IMR-90 (cell line): ENCODE measurements at regions not wholly inside any gene's neighbourhood (a gene's known extent, or its start where the extent isn't known, plus 50 kb on each side); places are given as distances from the start of the nearest gene placed in this dataset.

Experiments used
- ATAC-seq: fragments of 200-7000 bp; cut with Tn5 transposase; 2 replicates; pipeline ENCODE4 v1.9.1; 2020; ENCODE audit warnings: low read depth, mild to moderate bottlenecking, moderate library complexity
- BruUV-seq: library from RNA; stranded (reverse); fragments of 400-500 nt; replicated peaks from 2 replicates; lab custom pipeline; 2021; lab: Mats Ljungman, UMichigan
- CTCF ChIA-PET: fragments of 300-600 bp; formaldehyde crosslinking; extraction: SDS; loops from one replicate; lab custom pipeline; 2021; ENCODE audit warnings: antibody characterized with exemption; lab: Yijun Ruan, JAX
- POLR2A ChIA-PET: fragments of 300-600 bp; sonication (Branson Sonifier 250); formaldehyde crosslinking; loops from one replicate; lab custom pipeline; 2022; ENCODE audit warnings: antibody characterized with exemption; ENCODE audit not compliant: unreplicated experiment; lab: Charles Lee
- DNase-seq: peaks from one replicate; pipeline ENCODE4 v3.0.0; 2013
- H2AFZ ChIP-seq: replicated peaks from 2 replicates; pipeline ENCODE3; 2013; ENCODE audit warnings: low read length, mild to moderate bottlenecking; ENCODE audit not compliant: poor library complexity
- H2AK5ac ChIP-seq: 2 replicates; pipeline ENCODE4 v1.6.1; 2013; ENCODE audit warnings: low read depth, low read length, inconsistent platforms
- H2AK9ac ChIP-seq: replicated peaks from 2 replicates; pipeline ENCODE3; 2013; ENCODE audit warnings: mild to moderate bottlenecking, low read depth, low read length, moderate library complexity; ENCODE audit not compliant: poor library complexity
- H2BK120ac ChIP-seq: 2 replicates; pipeline ENCODE4 v1.6.1; 2013; ENCODE audit warnings: low read depth, low read length, inconsistent platforms
- H2BK15ac ChIP-seq: 3 replicates; pipeline ENCODE4 v1.6.1; 2013; ENCODE audit warnings: low read depth, low read length, inconsistent platforms
- H2BK20ac ChIP-seq: 2 replicates; pipeline ENCODE4 v1.6.1; 2013; ENCODE audit warnings: low read depth, mild to moderate bottlenecking, inconsistent platforms, low read length, moderate library complexity
- H2BK5ac ChIP-seq: 2 replicates; pipeline ENCODE4 v1.6.1; 2013; ENCODE audit warnings: mild to moderate bottlenecking, low read depth, low read length, inconsistent platforms; ENCODE audit not compliant: poor library complexity, severe bottlenecking
- H3K14ac ChIP-seq: replicated peaks from 2 replicates; pipeline ENCODE4 v1.6.1; 2013; ENCODE audit warnings: low read depth, low read length, inconsistent platforms
- H3K18ac ChIP-seq: 2 replicates; pipeline ENCODE4 v1.6.1; 2013; ENCODE audit warnings: low read depth, low read length, control low read depth
- H3K23ac ChIP-seq: 2 replicates; pipeline ENCODE4 v1.6.1; 2013; ENCODE audit warnings: low read depth, low read length, inconsistent platforms
- H3K27ac ChIP-seq: 2 replicates; pipeline ENCODE4 v1.5.1; 2013; ENCODE audit warnings: mild to moderate bottlenecking, control low read depth, low read length; ENCODE audit not compliant: insufficient read depth
- H3K27me3 ChIP-seq: 2 replicates; pipeline ENCODE4 v1.6.1; 2013; ENCODE audit warnings: low read length; ENCODE audit not compliant: control insufficient read depth, insufficient read depth
- H3K36me3 ChIP-seq: 2 replicates; pipeline ENCODE4 v1.6.1; 2013; ENCODE audit warnings: low read length, mixed read lengths; ENCODE audit not compliant: control insufficient read depth, insufficient read depth
- H3K4ac ChIP-seq: 2 replicates; pipeline ENCODE4 v1.6.1; 2013; ENCODE audit warnings: low read depth, low read length, inconsistent platforms
- H3K4me1 ChIP-seq: 2 replicates; pipeline ENCODE4 v1.6.1; 2013; ENCODE audit warnings: low read length, mixed read lengths; ENCODE audit not compliant: control insufficient read depth, insufficient read depth
- H3K4me2 ChIP-seq: 2 replicates; pipeline ENCODE4 v1.6.1; 2013; ENCODE audit warnings: low read depth, mild to moderate bottlenecking, control low read depth, low read length, moderate library complexity
- H3K4me3 ChIP-seq: 2 replicates; pipeline ENCODE4 v1.5.1; 2013; ENCODE audit warnings: low read depth, mild to moderate bottlenecking, control low read depth, low read length, moderate library complexity; ENCODE audit not compliant: insufficient read depth
- H3K56ac ChIP-seq: 2 replicates; pipeline ENCODE4 v1.6.1; 2013; ENCODE audit warnings: low read length, inconsistent platforms; ENCODE audit not compliant: insufficient read depth; ENCODE audit errors: extremely low read depth
- H3K79me1 ChIP-seq, 2 experiments: 2 replicates each; pipeline ENCODE4 v1.6.1; 2013; ENCODE audit warnings: low read length in 2 of 2, inconsistent platforms in 1 of 2, low read depth in 1 of 2
- H3K9ac ChIP-seq: 2 replicates; pipeline ENCODE4 v1.6.1; 2013; ENCODE audit warnings: low read depth, low read length, control low read depth
- H3K9me1 ChIP-seq: 2 replicates; pipeline ENCODE4 v1.6.1; 2013; ENCODE audit warnings: low read length, inconsistent platforms; ENCODE audit not compliant: insufficient read depth
- H3K9me3 ChIP-seq: 2 replicates; pipeline ENCODE4 v1.6.1; 2013; ENCODE audit warnings: low read length; ENCODE audit not compliant: control insufficient read depth, insufficient read depth
- H4K20me1 ChIP-seq: 2 replicates; pipeline ENCODE4 v1.6.1; 2013; ENCODE audit warnings: low read length, inconsistent platforms; ENCODE audit not compliant: insufficient read depth
- H4K5ac ChIP-seq: 2 replicates; pipeline ENCODE4 v1.6.1; 2013; ENCODE audit warnings: mild to moderate bottlenecking, low read depth, low read length, control low read depth
- H4K8ac ChIP-seq, 2 experiments: 2 replicates each; pipeline ENCODE4 v1.6.1; 2013; ENCODE audit warnings: low read depth in 2 of 2, low read length in 2 of 2, control low read depth in 1 of 2, inconsistent platforms in 1 of 2
- H4K91ac ChIP-seq: 2 replicates; pipeline ENCODE4 v1.6.1; 2013; ENCODE audit warnings: low read depth, low read length, inconsistent platforms; ENCODE audit not compliant: insufficient read depth
- BHLHE40 ChIP-seq: fragments of 150-350 bp; IDR thresholded peaks from 2 replicates; pipeline ENCODE4 v1.6.1; 2016; ENCODE audit warnings: mild to moderate bottlenecking, low read depth, low read length
- CEBPB ChIP-seq: IDR thresholded peaks from 2 replicates; pipeline ENCODE4 v1.6.1; 2012; ENCODE audit warnings: low read depth, low read length, improper control_type of control experiment
- CHD1 ChIP-seq: IDR thresholded peaks from 2 replicates; pipeline ENCODE4 v1.6.1; 2012; ENCODE audit warnings: low read depth, low read length, improper control_type of control experiment
- CTCF ChIP-seq: conservative IDR thresholded peaks from 2 replicates; pipeline ENCODE4 v1.5.1; 2012; ENCODE audit warnings: mild to moderate bottlenecking, low read depth, low read length, improper control_type of control experiment
- ELK1 ChIP-seq: fragments of 150-350 bp; IDR thresholded peaks from 2 replicates; pipeline ENCODE4 v1.6.1; 2016; ENCODE audit warnings: low read depth, mild to moderate bottlenecking, low read length, moderate library complexity, borderline replicate concordance
- FOS ChIP-seq: fragments of 150-350 bp; IDR thresholded peaks from 2 replicates; pipeline ENCODE4 v1.6.1; 2016; ENCODE audit warnings: low read depth, low read length
- MAFK ChIP-seq: IDR thresholded peaks from 2 replicates; pipeline ENCODE4 v1.6.1; 2012; ENCODE audit warnings: low read depth, low read length, improper control_type of control experiment
- MAZ ChIP-seq: IDR thresholded peaks from 2 replicates; pipeline ENCODE4 v1.6.1; 2012; ENCODE audit warnings: low read depth, mild to moderate bottlenecking, low read length, improper control_type of control experiment, moderate library complexity, borderline replicate concordance
- MXI1 ChIP-seq: IDR thresholded peaks from 2 replicates; pipeline ENCODE4 v1.6.1; 2012; ENCODE audit warnings: low read depth, mild to moderate bottlenecking, low read length, moderate library complexity, borderline replicate concordance
- NFE2L2 ChIP-seq: fragments of 150-350 bp; IDR thresholded peaks from 2 replicates; pipeline ENCODE4 v1.6.1; 2016; ENCODE audit warnings: low read depth, mild to moderate bottlenecking, low read length
- POLR2A ChIP-seq: IDR thresholded peaks from 2 replicates; pipeline ENCODE4 v1.6.1; 2012; ENCODE audit warnings: mild to moderate bottlenecking, low read depth, low read length
- RAD21 ChIP-seq: IDR thresholded peaks from 2 replicates; pipeline ENCODE4 v1.6.1; 2012; ENCODE audit warnings: low read length, improper control_type of control experiment
- RCOR1 ChIP-seq: IDR thresholded peaks from 2 replicates; pipeline ENCODE4 v1.6.1; 2012; ENCODE audit warnings: mild to moderate bottlenecking, low read length, improper control_type of control experiment; ENCODE audit not compliant: insufficient replicate concordance
- RFX5 ChIP-seq: IDR thresholded peaks from 2 replicates; pipeline ENCODE4 v1.8.0; 2012; ENCODE audit warnings: low read depth, mild to moderate bottlenecking, low read length, moderate library complexity
- SMC3 ChIP-seq: fragments of 150-350 bp; IDR thresholded peaks from 2 replicates; pipeline ENCODE4 v1.6.1; 2016; ENCODE audit warnings: low read depth, mild to moderate bottlenecking, antibody characterized with exemption, low read length, moderate library complexity
- USF2 ChIP-seq: fragments of 150-350 bp; IDR thresholded peaks from 2 replicates; pipeline ENCODE4 v1.6.1; 2017; ENCODE audit warnings: mild to moderate bottlenecking, antibody characterized with exemption, low read length, low read depth
- WGBS, 2 experiments: methylation state at CpG; one replicate each; pipeline versions ENCODE4 v1.1.5 to v1.1.7; 2013; ENCODE audit warnings: missing lambda C conversion rate in 2 of 2; ENCODE audit not compliant: insufficient read length in 1 of 2; ENCODE audit errors: extremely low coverage in 2 of 2; 5-methylcytosine and 5-hydroxymethylcytosine counted together
- dilution Hi-C: fragments of 300-500 bp; cut with HindIII; formaldehyde crosslinking; loops from one replicate; pipeline ENCODE4 v1.14.3; 2018; ENCODE audit warnings: low sequenced_read_pairs; ENCODE audit not compliant: unreplicated experiment
- in situ Hi-C: fragments of 300-500 bp; cut with MboI; formaldehyde crosslinking; loops from 3 replicates; pipeline ENCODE4 v1.14.3; 2019; ENCODE audit warnings: low sequenced_read_pairs, inconsistent platforms, mixed read lengths
- intact Hi-C: fragments of 100-400 bp; cut with micrococcal nuclease; formaldehyde crosslinking; loops from 2 replicates; pipeline ENCODE4 v1.10.0; 2022

DNA sequence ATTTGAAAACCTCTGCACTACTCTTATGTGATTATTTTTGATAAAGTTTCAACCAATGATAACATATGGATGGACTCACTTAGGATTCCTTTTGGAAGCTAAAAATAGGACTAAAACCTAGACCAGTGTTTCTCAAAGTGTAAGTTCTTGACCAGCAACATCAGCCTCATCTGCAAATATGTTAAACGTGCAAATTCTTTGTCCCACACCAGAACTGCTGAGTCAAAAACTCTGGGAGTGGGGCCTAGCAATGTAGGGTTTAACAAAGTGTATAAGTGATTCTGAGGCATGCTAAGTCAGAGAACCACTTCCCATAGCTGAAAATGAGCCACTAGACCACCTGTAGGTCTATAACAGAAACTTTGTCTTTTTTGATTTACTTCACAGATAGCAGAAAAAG lies 1247.2 kb upstream of the PIK3C3 start:
- no peaks in the 10 kb centered on the region for H3K9me1 ChIP-seq
- no peak overlapping the region for H4K8ac ChIP-seq
- no peak overlapping the region for H3K27ac ChIP-seq
- no peak overlapping the region for H4K5ac ChIP-seq
- ChIA-PET POLR2A (no interaction called here), CTCF (no interaction called here)
- in situ Hi-C loops (no loop called here), dilution Hi-C loops (no loop called here), intact Hi-C loops (no loop called here)
- BruUV-seq = no TSS peak
- no peak for TF ChIP-seq NFE2L2
- no peak for TF ChIP-seq POLR2A
- no peak for TF ChIP-seq FOS
- TF ChIP-seq RFX5 = no peak
- TF ChIP-seq MAZ = no peak
- no peak for TF ChIP-seq MXI1
- no peak for TF ChIP-seq RAD21
- no peak for TF ChIP-seq CEBPB
- no peak for TF ChIP-seq BHLHE40
- no peak for TF ChIP-seq CTCF
- no peak for TF ChIP-seq MAFK
- no peak for TF ChIP-seq USF2
- no peak for TF ChIP-seq RCOR1
- TF ChIP-seq ELK1 = no peak
- no peak for TF ChIP-seq SMC3
- TF ChIP-seq CHD1 = no peak
- H2BK15ac ChIP-seq = no peak overlapping the region
- no peak overlapping the region for H3K4me3 ChIP-seq
- H2BK5ac ChIP-seq = no peak overlapping the region
- no peak overlapping the region for H2AK9ac ChIP-seq
- ATAC-seq (no peak), DNase-seq (no peak)
- H3K14ac ChIP-seq = no peak overlapping the region
- no peak overlapping the region for H3K18ac ChIP-seq
- H4K20me1 ChIP-seq = no peaks in the 10 kb centered on the region
- no peaks in the 10 kb centered on the region for H3K27me3 ChIP-seq
- H3K9me3 ChIP-seq = no peaks in the 10 kb centered on the region
- no peak overlapping the region for H2AFZ ChIP-seq
- H2AK5ac ChIP-seq = no peak overlapping the region
- H3K79me1 ChIP-seq = no peaks in the 10 kb centered on the region
- no peak overlapping the region for H3K4me2 ChIP-seq
- no peak overlapping the region for H3K23ac ChIP-seq
- no peak overlapping the region for H2BK120ac ChIP-seq
- H3K4me1 ChIP-seq = no peaks in the 10 kb centered on the region
- WGBS, 2 experiments = no CpG with 5 or more reads among the region's 1 CpG
- no peak overlapping the region for H3K4ac ChIP-seq
- H4K91ac ChIP-seq = no peak overlapping the region
- no peak overlapping the region for H3K56ac ChIP-seq
- no peak overlapping the region for H2BK20ac ChIP-seq
- H3K9ac ChIP-seq = no peak overlapping the region
- no peaks in the 10 kb centered on the region for H3K36me3 ChIP-seq
